GM18870 (cell line): ENCODE measurements at regions not wholly inside any gene's neighbourhood (a gene's known extent, or its start where the extent isn't known, plus 50 kb on each side); places are given as distances from the start of the nearest gene placed in this dataset.

Experiments
- ATAC-seq: cut with Tn5 transposase; IDR thresholded peaks from one replicate; pipeline ENCODE4 v1.9.1; 2021; ENCODE audit warnings: moderate library complexity; ENCODE audit not compliant: unreplicated experiment

DNA sequence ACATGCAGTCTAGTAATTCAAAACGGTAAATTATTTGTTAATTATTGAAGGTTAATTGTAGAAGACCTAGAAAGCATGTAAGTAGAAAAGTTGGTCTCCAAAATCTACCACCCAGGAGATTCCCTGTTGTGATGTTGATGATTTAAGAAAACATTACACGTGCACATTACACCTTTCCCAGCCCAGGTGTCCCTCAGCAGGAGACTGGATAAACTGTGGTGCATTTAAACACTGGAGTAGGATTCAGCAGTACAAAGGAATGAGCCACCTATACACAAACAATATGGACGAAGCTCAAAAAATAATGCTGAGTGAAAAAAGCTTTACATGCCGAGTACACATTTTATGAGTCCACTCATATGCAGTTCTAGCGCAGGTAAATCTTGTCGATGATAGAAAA lies 109.0 kb upstream of the STARD3NL start:
- no peak for ATAC-seq

DNA sequence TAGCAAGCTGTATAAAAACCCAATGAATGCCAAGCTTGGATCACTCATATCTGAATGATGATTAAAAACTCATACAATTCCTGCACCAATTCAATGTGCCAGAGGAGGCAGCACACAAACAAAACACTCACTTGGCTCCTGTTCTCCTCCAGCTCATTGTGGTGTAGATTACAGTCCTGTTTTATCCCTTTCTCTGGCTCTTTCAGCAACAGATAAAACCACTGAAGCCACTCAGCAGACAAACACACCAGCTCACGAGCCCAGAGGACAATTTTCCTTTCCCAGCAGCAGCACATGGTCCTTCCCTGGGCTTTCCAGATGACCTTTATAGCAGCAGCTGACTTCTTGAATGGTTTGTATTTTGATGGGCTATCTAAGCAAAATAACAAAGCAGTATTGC lies 107.3 kb upstream of the STARD3NL start:
- ATAC-seq, result no peak

GRCh38 chr7:38086857-38087256 lies 91.2 kb upstream of the STARD3NL start:
- no peak for ATAC-seq

DNA sequence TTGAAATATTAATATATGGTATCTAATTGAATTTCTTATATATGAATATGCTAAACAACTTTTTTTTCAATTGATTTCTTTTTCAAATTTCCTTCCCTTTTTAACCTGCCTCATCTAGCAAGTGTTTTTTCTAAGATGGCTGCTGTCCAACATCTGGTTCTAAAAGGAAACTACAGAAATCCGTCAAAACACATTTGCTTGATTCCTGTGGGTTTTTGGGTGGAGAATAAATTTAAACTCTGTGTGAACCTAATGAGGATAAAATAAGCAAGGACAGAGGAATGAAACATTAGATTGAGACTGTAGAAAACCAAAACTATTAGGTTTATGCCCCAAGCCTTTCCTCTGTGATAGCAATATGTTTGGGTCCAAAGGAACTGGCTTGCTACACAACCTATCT lies 75.5 kb upstream of the STARD3NL start:
- no peak for ATAC-seq

DNA sequence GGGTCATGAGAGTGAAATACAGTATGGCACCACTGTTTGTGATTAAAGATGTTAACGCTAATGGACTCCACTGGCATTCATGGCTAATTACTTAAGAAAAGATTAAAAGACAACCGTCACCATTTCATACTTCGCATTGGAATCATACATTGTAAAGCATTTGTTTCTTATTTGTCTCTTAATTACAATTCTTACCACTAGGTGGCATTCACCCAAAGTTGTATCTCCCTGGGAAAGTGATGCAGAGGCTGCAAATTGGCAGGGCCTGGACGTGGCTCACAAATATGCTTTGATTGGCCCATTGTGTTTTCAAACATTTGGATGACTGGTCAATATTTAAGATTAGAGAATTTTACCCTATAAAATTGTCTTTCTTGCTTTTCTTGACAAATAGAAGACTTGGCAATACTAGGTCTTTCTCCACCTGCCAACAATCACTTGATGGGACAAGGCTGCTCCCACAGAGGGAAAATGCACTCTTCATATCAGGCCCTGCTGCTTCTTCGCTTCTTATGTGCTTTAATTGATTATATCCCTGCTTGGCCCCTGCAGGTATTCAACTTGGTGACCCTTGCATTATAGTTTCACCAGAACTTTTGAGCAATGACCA lies 72.1 kb upstream of the STARD3NL start:
- peak; percentile 64 for ATAC-seq

- peak; percentile 63 for ATAC-seq
Measured at GRCh38 chr7:38107486-38107893, 70.6 kb upstream of the STARD3NL start.

GRCh38 chr7:38112075-38112474 lies 66.0 kb upstream of the STARD3NL start:
- ATAC-seq, result no peak

DNA sequence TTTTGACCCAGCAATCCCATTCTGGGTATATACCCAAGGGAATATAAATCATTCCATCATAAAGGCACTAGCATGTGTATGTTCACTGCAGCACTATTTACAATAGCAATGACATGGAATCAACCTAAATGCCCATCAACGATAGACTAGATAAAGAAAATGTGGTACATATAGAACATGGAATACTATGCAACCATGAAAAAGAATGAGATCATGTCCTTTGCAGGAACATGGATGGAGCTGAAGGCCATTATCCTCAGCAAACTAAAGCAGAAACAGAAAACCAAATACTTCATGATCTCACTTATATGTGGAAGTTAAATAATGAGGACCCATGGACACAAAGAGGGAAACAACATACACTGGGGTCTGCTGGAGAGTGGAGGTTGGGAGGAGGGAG lies 58.0 kb upstream of the STARD3NL start:
- no peak for ATAC-seq

DNA sequence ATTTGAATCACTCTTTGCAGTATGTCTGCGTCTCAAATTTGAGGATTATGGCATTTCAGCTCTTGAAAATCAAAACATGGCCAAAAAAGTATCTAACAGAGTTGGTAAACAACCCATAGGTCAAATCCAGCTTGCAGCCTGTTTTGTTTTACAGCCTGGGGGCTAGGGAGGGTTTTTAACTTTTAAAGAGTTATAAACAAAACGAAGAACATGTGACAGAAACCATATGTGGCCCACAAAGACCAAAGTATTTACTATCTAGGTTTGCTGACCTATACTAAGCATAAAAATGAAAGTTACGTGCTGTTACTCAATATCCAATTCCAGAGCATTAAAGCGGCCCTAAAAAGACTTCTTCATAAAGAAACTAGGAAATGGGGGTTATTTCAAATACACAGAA lies 55.5 kb upstream of the STARD3NL start:
- ATAC-seq, result no peak

DNA sequence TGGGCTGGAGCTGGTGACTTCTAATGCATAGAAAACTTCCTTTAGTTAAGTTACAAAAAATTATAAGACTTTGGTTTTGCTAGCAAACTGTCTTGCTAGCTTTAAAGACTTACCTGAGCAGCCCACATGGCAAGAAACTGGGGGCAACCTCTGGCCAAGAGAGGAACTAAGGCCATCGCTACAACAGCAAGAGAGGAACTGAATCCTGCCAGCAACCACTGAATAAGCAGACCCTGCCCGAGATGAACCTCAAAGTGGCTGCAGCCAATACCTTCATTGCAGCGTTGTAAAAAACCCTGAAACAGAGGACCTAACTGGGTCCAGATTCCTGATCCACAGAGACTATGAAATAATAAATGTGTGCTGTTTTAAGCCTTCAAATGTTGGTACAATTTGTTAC lies 54.6 kb upstream of the STARD3NL start:
- no peak for ATAC-seq

GRCh38 chr7:38127216-38128207 lies 50.5 kb upstream of the STARD3NL start:
- no peak for ATAC-seq
